Nephron (organoid): ENCODE measurements at regions not wholly inside any gene's neighbourhood (a gene's known extent, or its start where the extent isn't known, plus 50 kb on each side); places are given as distances from the start of the nearest gene placed in this dataset.

Experiments used
- H3K27ac Mint-ChIP-seq, 3 experiments: 2 replicates each; pipeline ENCODE4 v1.8.0; 2020; ENCODE audit warnings: mixed read lengths in 3 of 3, mild to moderate bottlenecking in 2 of 3, moderate library complexity in 1 of 3
- H3K27me3 Mint-ChIP-seq: 2 replicates; pipeline ENCODE4 v1.8.0; 2021; ENCODE audit warnings: low read depth, mild to moderate bottlenecking, moderate library complexity, mixed read lengths
- H3K36me3 Mint-ChIP-seq: 2 replicates; pipeline ENCODE4 v1.8.0; 2020; ENCODE audit warnings: low read depth, mixed read lengths
- H3K4me1 Mint-ChIP-seq: 2 replicates; pipeline ENCODE4 v1.8.0; 2020; ENCODE audit warnings: mixed read lengths
- H3K4me3 Mint-ChIP-seq, 3 experiments: 2 replicates each; pipeline ENCODE4 v1.8.0; 2020; ENCODE audit warnings: mild to moderate bottlenecking in 3 of 3, mixed read lengths in 3 of 3, moderate library complexity in 2 of 3
- H3K9me3 Mint-ChIP-seq: 2 replicates; pipeline ENCODE4 v1.8.0; 2020; ENCODE audit warnings: mixed read lengths
- TF ChIP-seq, protein P1 (sequence below), 3 experiments: fragments of 200-600 bp; sonication (generic); IDR thresholded peaks; one replicate each; pipeline ENCODE4 v1.5.0; 2021; ENCODE audit warnings: antibody characterized with exemption in 3 of 3; ENCODE audit not compliant: unreplicated experiment in 3 of 3

DNA sequence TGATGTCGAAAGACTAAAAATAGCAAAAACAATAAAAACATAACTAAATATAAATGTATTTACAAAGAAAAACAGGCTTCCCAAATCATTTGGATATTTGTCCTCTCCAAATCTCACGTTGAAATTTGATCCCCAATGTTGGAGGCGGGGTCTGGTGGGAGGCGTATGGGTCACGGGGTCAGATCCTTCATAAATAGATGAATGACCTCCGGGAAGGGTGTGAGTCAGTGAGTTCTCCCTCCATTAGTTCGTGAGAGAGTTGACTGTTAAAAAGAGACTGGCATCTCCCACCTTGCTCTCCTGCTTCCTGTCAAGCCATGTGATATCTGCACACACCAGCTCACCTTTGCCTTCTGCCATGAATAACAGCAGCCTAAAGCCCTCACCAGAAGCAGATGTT, 703.0 kb downstream of the TMEM182 start:
- no peaks in the 10 kb centered on the region for H3K27me3 Mint-ChIP-seq
- H3K4me3 Mint-ChIP-seq: no peak overlapping the region
- no peak overlapping the region for H3K27ac Mint-ChIP-seq
- no peaks in the 10 kb centered on the region for H3K4me1 Mint-ChIP-seq
- H3K9me3 Mint-ChIP-seq: no peaks in the 10 kb centered on the region
- TF ChIP-seq, protein P1, sequence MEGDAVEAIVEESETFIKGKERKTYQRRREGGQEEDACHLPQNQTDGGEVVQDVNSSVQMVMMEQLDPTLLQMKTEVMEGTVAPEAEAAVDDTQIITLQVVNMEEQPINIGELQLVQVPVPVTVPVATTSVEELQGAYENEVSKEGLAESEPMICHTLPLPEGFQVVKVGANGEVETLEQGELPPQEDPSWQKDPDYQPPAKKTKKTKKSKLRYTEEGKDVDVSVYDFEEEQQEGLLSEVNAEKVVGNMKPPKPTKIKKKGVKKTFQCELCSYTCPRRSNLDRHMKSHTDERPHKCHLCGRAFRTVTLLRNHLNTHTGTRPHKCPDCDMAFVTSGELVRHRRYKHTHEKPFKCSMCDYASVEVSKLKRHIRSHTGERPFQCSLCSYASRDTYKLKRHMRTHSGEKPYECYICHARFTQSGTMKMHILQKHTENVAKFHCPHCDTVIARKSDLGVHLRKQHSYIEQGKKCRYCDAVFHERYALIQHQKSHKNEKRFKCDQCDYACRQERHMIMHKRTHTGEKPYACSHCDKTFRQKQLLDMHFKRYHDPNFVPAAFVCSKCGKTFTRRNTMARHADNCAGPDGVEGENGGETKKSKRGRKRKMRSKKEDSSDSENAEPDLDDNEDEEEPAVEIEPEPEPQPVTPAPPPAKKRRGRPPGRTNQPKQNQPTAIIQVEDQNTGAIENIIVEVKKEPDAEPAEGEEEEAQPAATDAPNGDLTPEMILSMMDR (IDR thresholded peaks at IDR 0.05; ENCODE audit: unreplicated experiment in 3 of 3): no peak
- no peaks in the 10 kb centered on the region for H3K36me3 Mint-ChIP-seq

DNA sequence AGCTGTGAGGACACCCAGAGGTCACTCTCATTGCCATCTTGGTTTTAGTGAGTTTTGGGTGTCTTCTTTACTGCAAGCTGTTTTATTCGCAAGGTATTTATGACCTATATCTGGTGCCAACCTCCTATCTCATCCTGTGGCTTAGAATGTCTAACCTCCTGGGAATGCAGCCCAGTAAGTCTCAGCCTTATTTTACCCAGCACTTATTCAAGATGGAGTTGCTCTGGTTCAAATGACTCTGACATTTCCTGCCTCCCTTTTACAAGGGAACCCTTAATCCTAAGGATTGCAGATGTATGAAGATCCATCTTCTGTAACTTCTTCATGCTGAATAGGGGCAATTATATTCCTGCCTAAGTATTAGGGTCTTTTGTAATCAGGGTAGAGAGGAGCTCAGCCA, 708.0 kb downstream of the TMEM182 start:
- H3K36me3 Mint-ChIP-seq: no peaks in the 10 kb centered on the region

DNA sequence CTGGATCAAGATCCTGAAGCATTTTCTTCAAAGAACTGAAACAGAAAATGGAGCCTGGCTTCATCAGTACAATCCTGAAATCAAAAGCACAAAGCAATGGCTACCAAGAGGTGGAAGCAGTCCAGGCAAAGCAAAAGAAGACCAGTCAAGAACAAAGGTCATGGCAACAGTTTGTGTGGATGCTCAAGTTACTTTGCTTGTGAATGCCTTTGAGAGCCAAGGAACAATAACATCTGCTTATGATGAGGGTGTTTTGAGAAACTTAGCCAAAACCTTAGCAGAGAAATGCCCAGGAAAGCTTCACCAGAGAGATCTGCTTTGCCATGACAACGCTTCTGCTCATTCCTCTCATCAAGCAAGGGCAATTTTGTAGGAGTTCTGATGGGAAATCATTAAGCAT, 723.1 kb downstream of the TMEM182 start:
- no peak overlapping the region for H3K4me3 Mint-ChIP-seq
- no peaks in the 10 kb centered on the region for H3K4me1 Mint-ChIP-seq
- H3K9me3 Mint-ChIP-seq: no peaks in the 10 kb centered on the region
- no peaks in the 10 kb centered on the region for H3K27me3 Mint-ChIP-seq
- no peak overlapping the region for H3K27ac Mint-ChIP-seq
- H3K36me3 Mint-ChIP-seq: no peaks in the 10 kb centered on the region
- TF ChIP-seq, protein P1 (IDR thresholded peaks at IDR 0.05; ENCODE audit: unreplicated experiment in 3 of 3): no peak

More for the DNA sequence above, 708.0 kb downstream of the TMEM182 start:
- H3K4me1 Mint-ChIP-seq: no peaks in the 10 kb centered on the region
- no peaks in the 10 kb centered on the region for H3K27me3 Mint-ChIP-seq
- TF ChIP-seq, protein P1 (IDR thresholded peaks at IDR 0.05; ENCODE audit: unreplicated experiment in 3 of 3): no peak
- H3K27ac Mint-ChIP-seq: no peak overlapping the region
- no peaks in the 10 kb centered on the region for H3K9me3 Mint-ChIP-seq
- no peak overlapping the region for H3K4me3 Mint-ChIP-seq

DNA sequence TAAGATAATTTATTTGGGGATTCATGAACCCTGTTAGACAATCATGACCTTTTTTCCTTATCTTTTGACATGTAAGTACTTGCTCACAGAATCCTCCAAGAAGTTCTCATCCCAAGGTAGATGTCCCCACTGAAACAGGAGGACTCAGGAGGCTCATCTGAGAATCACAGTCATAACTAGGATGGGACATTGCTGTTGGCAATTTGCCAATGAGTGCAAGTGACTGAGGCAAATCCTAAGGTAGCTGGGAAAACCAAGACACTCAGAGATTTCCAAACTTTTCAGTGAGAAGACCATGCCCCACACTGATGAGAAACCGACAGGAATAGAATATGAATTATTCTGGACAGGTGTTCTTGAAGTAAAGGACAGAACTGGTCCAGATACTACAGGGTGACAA, 735.0 kb downstream of the TMEM182 start:
- no peaks in the 10 kb centered on the region for H3K36me3 Mint-ChIP-seq
- no peak overlapping the region for H3K4me3 Mint-ChIP-seq
- H3K4me1 Mint-ChIP-seq: no peaks in the 10 kb centered on the region
- H3K27ac Mint-ChIP-seq: no peak overlapping the region
- peaks cover 4% of the 10 kb centered on the region for H3K9me3 Mint-ChIP-seq
- TF ChIP-seq, protein P1 (IDR thresholded peaks at IDR 0.05; ENCODE audit: unreplicated experiment in 3 of 3): no peak
- H3K27me3 Mint-ChIP-seq: no peaks in the 10 kb centered on the region

DNA sequence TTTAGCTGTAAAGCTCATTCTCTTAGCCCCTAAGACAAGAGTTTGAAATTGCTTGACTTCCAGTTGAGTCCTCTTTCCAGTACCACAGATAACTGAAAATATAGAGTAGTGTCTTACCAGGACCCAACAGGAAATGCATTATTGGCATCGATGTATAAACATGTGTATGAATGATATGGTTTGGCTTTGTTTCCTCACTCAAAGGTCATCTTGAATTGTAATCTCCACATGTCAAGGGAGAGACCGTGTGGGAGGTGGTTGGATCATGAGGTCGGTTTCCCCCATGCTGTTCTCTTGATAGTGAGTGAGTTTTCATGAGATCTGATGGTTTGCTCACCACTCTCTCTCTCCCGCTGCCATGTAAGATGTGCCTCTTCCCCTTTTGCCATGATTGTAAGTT, 745.0 kb downstream of the TMEM182 start:
- TF ChIP-seq, protein P1 (IDR thresholded peaks at IDR 0.05; ENCODE audit: unreplicated experiment in 3 of 3): no peak
- no peak overlapping the region for H3K27ac Mint-ChIP-seq

DNA sequence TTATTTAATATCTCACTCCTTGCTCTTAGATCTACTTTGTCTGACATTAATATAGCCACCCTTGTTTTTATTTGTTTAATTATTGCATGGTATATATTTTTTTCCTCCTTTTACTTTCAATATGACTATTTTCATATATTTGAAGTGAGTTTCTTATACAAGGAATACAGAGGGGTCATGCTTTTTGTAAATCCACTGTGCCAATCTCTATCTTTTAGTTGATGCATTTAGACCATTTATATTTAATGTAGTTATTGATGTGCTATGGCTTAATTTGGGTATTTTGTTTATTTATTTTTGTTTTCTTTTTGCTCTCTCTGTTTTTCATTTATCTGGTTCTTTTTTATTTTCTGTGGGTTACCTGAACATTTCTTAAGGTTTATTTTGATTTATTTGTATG, 750.6 kb downstream of the TMEM182 start:
- TF ChIP-seq, protein P1 (IDR thresholded peaks at IDR 0.05; ENCODE audit: unreplicated experiment in 3 of 3): no peak
- Mint-ChIP-seq H3K4me3 (no peak overlapping the region), H3K27me3 (no peaks in the 10 kb centered on the region), H3K27ac (no peak overlapping the region), H3K9me3 (no peaks in the 10 kb centered on the region), H3K4me1 (no peaks in the 10 kb centered on the region), H3K36me3 (no peaks in the 10 kb centered on the region)

More for the DNA sequence above, 745.0 kb downstream of the TMEM182 start:
- Mint-ChIP-seq H3K9me3 (no peaks in the 10 kb centered on the region), H3K27me3 (no peaks in the 10 kb centered on the region), H3K4me3 (no peak overlapping the region), H3K4me1 (no peaks in the 10 kb centered on the region), H3K36me3 (no peaks in the 10 kb centered on the region)
